ENCODE measurements at regions not wholly inside any gene's neighbourhood (a gene's known extent, or its start where the extent isn't known, plus 50 kb on each side); places are given as distances from the start of the nearest gene placed in this dataset.

DNA sequence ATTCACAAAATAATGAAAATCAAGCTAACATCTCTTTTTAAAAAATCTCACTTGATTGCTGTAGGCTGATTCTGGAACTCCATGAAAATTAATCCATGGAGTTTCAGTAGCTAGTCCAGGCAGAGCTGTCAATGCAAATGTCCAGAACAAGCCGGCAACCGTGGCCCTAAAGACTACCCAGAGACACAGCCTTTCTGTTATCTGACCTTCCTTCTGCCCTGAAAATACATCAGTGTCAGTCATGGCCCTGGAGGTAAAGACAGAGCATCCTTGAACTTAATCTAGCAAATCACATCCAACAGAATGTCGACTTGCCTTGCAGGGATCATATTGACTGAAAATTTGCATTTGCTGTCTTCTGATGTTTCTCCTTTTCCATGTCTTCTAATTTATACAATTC, 887.4 kb upstream of the B3GALT2 start:
- Histone ChIP-seq H3K9ac (replicated peaks; ENCODE audit: extremely low read depth, insufficient read depth, low read length) (no peak overlapping the region), H3K4me1 (ENCODE audit: control insufficient read depth, extremely low read depth, insufficient read depth, low read length) (no peaks in the 10 kb centered on the region), H3K9me1 (replicated peaks; ENCODE audit: control insufficient read depth, extremely low read depth, insufficient read depth, low read length) (no peaks in the 10 kb centered on the region), H3K4me2 (ENCODE audit: insufficient read depth, low read length) (no peak overlapping the region), H3K4me3 (replicated peaks in 1 of 3; ENCODE audit: insufficient read depth in 1 of 3, low read depth in 1 of 3, low read length in 3 of 3) (no peak overlapping the region), H4K20me1 (replicated peaks; ENCODE audit: control insufficient read depth, extremely low read depth, insufficient read depth, low read length) (no peaks in the 10 kb centered on the region), H3K27ac (ENCODE audit: insufficient read depth, low read depth, low read length) (no peak overlapping the region), H2AFZ (ENCODE audit: low read depth, low read length) (no peak overlapping the region), H3K9me3 (replicated peaks; ENCODE audit: control insufficient read depth, insufficient read depth, low read length) (no peaks in the 10 kb centered on the region), H3K27me3 (ENCODE audit: control insufficient read depth in 2 of 2, insufficient read depth in 2 of 2, low read length in 2 of 2) (no peaks in the 10 kb centered on the region), H3K79me2 (ENCODE audit: control insufficient read depth, insufficient read depth, low read length) (no peaks in the 10 kb centered on the region), H3K36me3 (ENCODE audit: control insufficient read depth in 2 of 2, extremely low read depth in 1 of 2, insufficient read depth in 2 of 2, low read length in 2 of 2) (no peaks in the 10 kb centered on the region)
- no peak for FAIRE-seq
- TF ChIP-seq, protein P1, sequence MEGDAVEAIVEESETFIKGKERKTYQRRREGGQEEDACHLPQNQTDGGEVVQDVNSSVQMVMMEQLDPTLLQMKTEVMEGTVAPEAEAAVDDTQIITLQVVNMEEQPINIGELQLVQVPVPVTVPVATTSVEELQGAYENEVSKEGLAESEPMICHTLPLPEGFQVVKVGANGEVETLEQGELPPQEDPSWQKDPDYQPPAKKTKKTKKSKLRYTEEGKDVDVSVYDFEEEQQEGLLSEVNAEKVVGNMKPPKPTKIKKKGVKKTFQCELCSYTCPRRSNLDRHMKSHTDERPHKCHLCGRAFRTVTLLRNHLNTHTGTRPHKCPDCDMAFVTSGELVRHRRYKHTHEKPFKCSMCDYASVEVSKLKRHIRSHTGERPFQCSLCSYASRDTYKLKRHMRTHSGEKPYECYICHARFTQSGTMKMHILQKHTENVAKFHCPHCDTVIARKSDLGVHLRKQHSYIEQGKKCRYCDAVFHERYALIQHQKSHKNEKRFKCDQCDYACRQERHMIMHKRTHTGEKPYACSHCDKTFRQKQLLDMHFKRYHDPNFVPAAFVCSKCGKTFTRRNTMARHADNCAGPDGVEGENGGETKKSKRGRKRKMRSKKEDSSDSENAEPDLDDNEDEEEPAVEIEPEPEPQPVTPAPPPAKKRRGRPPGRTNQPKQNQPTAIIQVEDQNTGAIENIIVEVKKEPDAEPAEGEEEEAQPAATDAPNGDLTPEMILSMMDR (IDR thresholded peaks at IDR 0.05; ENCODE audit: extremely low read depth in 1 of 2, insufficient read depth in 1 of 2, low read depth in 1 of 2, low read length in 2 of 2) = no peak
- TF ChIP-seq POLR2A (IDR thresholded peaks at IDR 0.05; ENCODE audit: low read depth, low read length) (no peak), MYC (IDR thresholded peaks at IDR 0.05; ENCODE audit: low read depth, low read length) (no peak), JUN (IDR thresholded peaks at IDR 0.05; ENCODE audit: borderline replicate concordance, insufficient read depth, insufficient read length, low read depth) (no peak), GATA2 (IDR thresholded peaks at IDR 0.05; ENCODE audit: insufficient read depth, insufficient read length, low read depth, low read length) (no peak), FOS (IDR thresholded peaks at IDR 0.05; ENCODE audit: borderline replicate concordance, insufficient read depth, low read length) (no peak), EZH2 (IDR thresholded peaks at IDR 0.05; ENCODE audit: borderline replicate concordance, low read depth, low read length, severe bottlenecking) (no peak), POLR2AphosphoS5 (IDR thresholded peaks at IDR 0.05; ENCODE audit: insufficient read depth, low read depth, low read length) (no peak)
- TF ChIP-seq, protein P2, sequence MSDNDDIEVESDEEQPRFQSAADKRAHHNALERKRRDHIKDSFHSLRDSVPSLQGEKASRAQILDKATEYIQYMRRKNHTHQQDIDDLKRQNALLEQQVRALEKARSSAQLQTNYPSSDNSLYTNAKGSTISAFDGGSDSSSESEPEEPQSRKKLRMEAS (IDR thresholded peaks at IDR 0.05; ENCODE audit: insufficient read depth, insufficient read length) = no peak
- DNase-seq (ENCODE audit: low read depth, low spot score) = no peak
- POLR2A ChIA-PET = no interaction called here
- dilution Hi-C loops (cut with MboI; ENCODE audit: extremely low pct_ligation_motif_present, low sequenced_read_pairs) (no loop called here), intact Hi-C loops (cut with micrococcal nuclease) (no loop called here)
- CTCF ChIA-PET = no interaction called here
- BruUV-seq (replicated peaks) = no TSS peak
